GM10266 (cell line): ENCODE measurements at regions not wholly inside any gene's neighbourhood (a gene's known extent, or its start where the extent isn't known, plus 50 kb on each side); places are given as distances from the start of the nearest gene placed in this dataset.

ENCODE experiments used
- DNase-seq: peaks from one replicate; pipeline ENCODE4 v3.0.0; 2012; ENCODE audit errors: extremely low spot score
- CTCF ChIP-seq: IDR thresholded peaks from 2 replicates; pipeline ENCODE4 v1.5.1; 2012; ENCODE audit warnings: mild to moderate bottlenecking, low read depth; ENCODE audit not compliant: control insufficient read depth, insufficient read depth; ENCODE audit errors: missing control alignments

- no peak for DNase-seq
- no peak for TF ChIP-seq CTCF
These were observed 80.7 kb downstream of the PLCE1 start for GRCh38 chr10:94074462-94074861.

- DNase-seq = no peak
- TF ChIP-seq CTCF = no peak
These were observed 81.8 kb downstream of the PLCE1 start for GRCh38 chr10:94075506-94075905.

GRCh38 chr10:94076325-94076841 lies 82.7 kb downstream of the PLCE1 start:
- no peak for DNase-seq
- no peak for TF ChIP-seq CTCF

GRCh38 chr10:94077042-94077441 lies 83.3 kb downstream of the PLCE1 start:
- DNase-seq = no peak
- TF ChIP-seq CTCF = no peak

- DNase-seq = no peak
These were observed 86.4 kb downstream of the PLCE1 start for GRCh38 chr10:94080108-94080507.

GRCh38 chr10:94083662-94084265 lies 90.0 kb downstream of the PLCE1 start:
- no peak for TF ChIP-seq CTCF

More at GRCh38 chr10:94080108-94080507, 86.4 kb downstream of the PLCE1 start:
- no peak for TF ChIP-seq CTCF

GRCh38 chr10:94084344-94084743 lies 90.6 kb downstream of the PLCE1 start:
- DNase-seq = no peak
- TF ChIP-seq CTCF = no peak

More at GRCh38 chr10:94083662-94084265, 90.0 kb downstream of the PLCE1 start:
- no peak for DNase-seq
